PC-9 (cell line): ENCODE measurements at regions not wholly inside any gene's neighbourhood (a gene's known extent, or its start where the extent isn't known, plus 50 kb on each side); places are given as distances from the start of the nearest gene placed in this dataset.

Experiments
- EZH2 ChIP-seq: fragments of 200-600 bp; sonication (generic); IDR thresholded peaks from 2 replicates; pipeline ENCODE4 v1.8.0; 2017; ENCODE audit warnings: antibody characterized with exemption, low read depth
- TF ChIP-seq, protein P1 (sequence below): fragments of 200-600 bp; sonication (generic); conservative IDR thresholded peaks from 2 replicates; pipeline ENCODE4 v1.6.1; 2017; ENCODE audit warnings: mixed run types, antibody characterized with exemption, mild to moderate bottlenecking, moderate library complexity

GRCh38 chr16:9236319-9236718 lies 144.9 kb downstream of the HAPSTR1 start:
- TF ChIP-seq, protein P1, sequence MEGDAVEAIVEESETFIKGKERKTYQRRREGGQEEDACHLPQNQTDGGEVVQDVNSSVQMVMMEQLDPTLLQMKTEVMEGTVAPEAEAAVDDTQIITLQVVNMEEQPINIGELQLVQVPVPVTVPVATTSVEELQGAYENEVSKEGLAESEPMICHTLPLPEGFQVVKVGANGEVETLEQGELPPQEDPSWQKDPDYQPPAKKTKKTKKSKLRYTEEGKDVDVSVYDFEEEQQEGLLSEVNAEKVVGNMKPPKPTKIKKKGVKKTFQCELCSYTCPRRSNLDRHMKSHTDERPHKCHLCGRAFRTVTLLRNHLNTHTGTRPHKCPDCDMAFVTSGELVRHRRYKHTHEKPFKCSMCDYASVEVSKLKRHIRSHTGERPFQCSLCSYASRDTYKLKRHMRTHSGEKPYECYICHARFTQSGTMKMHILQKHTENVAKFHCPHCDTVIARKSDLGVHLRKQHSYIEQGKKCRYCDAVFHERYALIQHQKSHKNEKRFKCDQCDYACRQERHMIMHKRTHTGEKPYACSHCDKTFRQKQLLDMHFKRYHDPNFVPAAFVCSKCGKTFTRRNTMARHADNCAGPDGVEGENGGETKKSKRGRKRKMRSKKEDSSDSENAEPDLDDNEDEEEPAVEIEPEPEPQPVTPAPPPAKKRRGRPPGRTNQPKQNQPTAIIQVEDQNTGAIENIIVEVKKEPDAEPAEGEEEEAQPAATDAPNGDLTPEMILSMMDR, result no peak
- TF ChIP-seq EZH2, result no peak
